Naive B cell (primary cell): ENCODE measurements at regions not wholly inside any gene's neighbourhood (a gene's known extent, or its start where the extent isn't known, plus 50 kb on each side); places are given as distances from the start of the nearest gene placed in this dataset.
A peak's percentile ranks its signal among the peaks of the same experiment; 100 is the strongest.

ENCODE experiments used
- ATAC-seq, 2 donors: fragments of 150-1000 bp; cut with Tn5 transposase; 2 replicates each; pipeline ENCODE4 v1.10.0; 2021; ENCODE audit warnings: low read depth in 2 of 2, mild to moderate bottlenecking in 2 of 2, moderate library complexity in 2 of 2
- DNase-seq: peaks from one replicate; pipeline ENCODE4 v3.0.0; 2022
- H3K27ac Mint-ChIP-seq, 6 donors: one replicate each; pipeline ENCODE4 v1.8.0; 2020 to 2022; ENCODE audit warnings: mild to moderate bottlenecking in 6 of 6, mixed read lengths in 6 of 6, moderate library complexity in 5 of 6, inconsistent platforms in 2 of 6
- H3K27me3 Mint-ChIP-seq, 3 donors: one replicate each; pipeline ENCODE4 v1.8.0; 2021 to 2022; ENCODE audit warnings: mixed read lengths in 3 of 3, mild to moderate bottlenecking in 1 of 3
- H3K36me3 Mint-ChIP-seq, 2 donors: one replicate each; pipeline ENCODE4 v1.8.0; 2020 to 2022; ENCODE audit warnings: mixed read lengths in 2 of 2, inconsistent platforms in 1 of 2, mild to moderate bottlenecking in 1 of 2
- H3K4me1 Mint-ChIP-seq, 3 donors: one replicate each; pipeline ENCODE4 v1.8.0; 2020 to 2022; ENCODE audit warnings: mixed read lengths in 3 of 3, inconsistent platforms in 1 of 3, mild to moderate bottlenecking in 1 of 3, moderate library complexity in 1 of 3
- H3K4me3 Mint-ChIP-seq, 8 donors: one replicate each; pipeline ENCODE4 v1.8.0; 2020 to 2022; ENCODE audit warnings: mild to moderate bottlenecking in 8 of 8, mixed read lengths in 8 of 8, moderate library complexity in 8 of 8, inconsistent platforms in 2 of 8
- H3K9me3 Mint-ChIP-seq, 7 donors: one replicate each; pipeline ENCODE4 v1.8.0; 2020 to 2022; ENCODE audit warnings: mixed read lengths in 7 of 7, mild to moderate bottlenecking in 5 of 7, inconsistent platforms in 2 of 7, moderate library complexity in 1 of 7

GRCh38 chr1:209526137-209526536 lies 57.4 kb upstream of the CAMK1G start:
- H3K36me3 Mint-ChIP-seq: no peaks in the 10 kb centered on the region
- no peak overlapping the region for H3K27ac Mint-ChIP-seq
- no peak for ATAC-seq
- H3K4me3 Mint-ChIP-seq: no peak overlapping the region
- H3K27me3 Mint-ChIP-seq: peaks cover 24 to 32% (median 32%) of the 10 kb centered on the region in 3 donors
- no peaks in the 10 kb centered on the region for H3K9me3 Mint-ChIP-seq
- no peaks in the 10 kb centered on the region for H3K4me1 Mint-ChIP-seq
- DNase-seq: no peak

- no peak for DNase-seq
- H3K27ac Mint-ChIP-seq: no peak overlapping the region
- H3K4me1 Mint-ChIP-seq: no peaks in the 10 kb centered on the region
- H3K36me3 Mint-ChIP-seq: no peaks in the 10 kb centered on the region
- ATAC-seq: no peak
- H3K9me3 Mint-ChIP-seq: no peaks in the 10 kb centered on the region
- peaks cover 29 to 41% (median 41%) of the 10 kb centered on the region in 3 donors for H3K27me3 Mint-ChIP-seq
- no peak overlapping the region for H3K4me3 Mint-ChIP-seq
Measured at GRCh38 chr1:209527372-209527771, 56.1 kb upstream of the CAMK1G start.

- ATAC-seq: no peak
- Mint-ChIP-seq H3K4me3 (no peak overlapping the region), H3K36me3 (no peaks in the 10 kb centered on the region), H3K9me3 (no peaks in the 10 kb centered on the region), H3K27ac (no peak overlapping the region), H3K27me3 (peaks cover 29 to 41% (median 41%) of the 10 kb centered on the region in 3 donors), H3K4me1 (no peaks in the 10 kb centered on the region)
- no peak for DNase-seq
Measured at GRCh38 chr1:209527993-209528717, 55.4 kb upstream of the CAMK1G start.

- no peak for DNase-seq
- Mint-ChIP-seq H3K27ac (no peak overlapping the region), H3K36me3 (no peaks in the 10 kb centered on the region), H3K4me3 (no peak overlapping the region), H3K27me3 (peaks cover 29 to 41% (median 35%) of the 10 kb centered on the region in 3 donors), H3K9me3 (no peaks in the 10 kb centered on the region), H3K4me1 (no peaks in the 10 kb centered on the region)
- no peak for ATAC-seq
Measured at GRCh38 chr1:209529233-209529632, 54.3 kb upstream of the CAMK1G start.

GRCh38 chr1:209531006-209531405 lies 52.5 kb upstream of the CAMK1G start:
- Mint-ChIP-seq H3K9me3 (no peaks in the 10 kb centered on the region), H3K27me3 (peaks cover 23 to 31% (median 24%) of the 10 kb centered on the region in 3 donors), H3K4me1 (peaks cover 0 to 3% (median 0%) of the 10 kb centered on the region in 3 donors), H3K36me3 (no peaks in the 10 kb centered on the region), H3K27ac (peak overlapping the region in 1 of 6 donors; percentile 40), H3K4me3 (no peak overlapping the region)
- DNase-seq: no peak
- no peak for ATAC-seq

- Mint-ChIP-seq H3K4me3 (no peak overlapping the region), H3K4me1 (peaks cover 0 to 3% (median 0%) of the 10 kb centered on the region in 3 donors), H3K9me3 (no peaks in the 10 kb centered on the region), H3K36me3 (no peaks in the 10 kb centered on the region), H3K27me3 (peaks cover 21 to 28% (median 24%) of the 10 kb centered on the region in 3 donors), H3K27ac (no peak overlapping the region)
- ATAC-seq (no peak), DNase-seq (no peak)
Measured at GRCh38 chr1:209531549-209531948, 52.0 kb upstream of the CAMK1G start.
